K562 (cell line): ENCODE measurements at regions not wholly inside any gene's neighbourhood (a gene's known extent, or its start where the extent isn't known, plus 50 kb on each side); places are given as distances from the start of the nearest gene placed in this dataset.

Experiments
- BRF2 ChIP-seq: IDR thresholded peaks from 3 replicates; pipeline ENCODE4 v1.6.1; 2011; ENCODE audit warnings: borderline replicate concordance, mild to moderate bottlenecking; ENCODE audit not compliant: insufficient read length, insufficient read depth
- CBFA2T2 ChIP-seq: fragments of 450-650 bp; conservative IDR thresholded peaks from 2 replicates; pipeline ENCODE4 v1.6.1; 2017; ENCODE audit warnings: mild to moderate bottlenecking
- ETV1 ChIP-seq: fragments of 450-650 bp; conservative IDR thresholded peaks from 2 replicates; pipeline ENCODE4 v1.6.1; 2016; ENCODE audit warnings: missing genetic modification characterization, control low read depth, low read depth, missing compliant biosample characterization
- FOS ChIP-seq: IDR thresholded peaks from 3 replicates; pipeline ENCODE4 v1.6.1; 2011; ENCODE audit not compliant: insufficient read length; ENCODE audit errors: extremely low read depth
- FOSL1 ChIP-seq: fragments of 200-800 bp; sonication (Bioruptor generic); conservative IDR thresholded peaks from 2 replicates; pipeline ENCODE4 v1.6.1; 2016; ENCODE audit warnings: missing genetic modification characterization, missing compliant biosample characterization
- JUNB ChIP-seq: fragments of 450-650 bp; formaldehyde crosslinking; conservative IDR thresholded peaks from 2 replicates; pipeline ENCODE4 v1.4.0; 2020; ENCODE audit warnings: mild to moderate bottlenecking
- MAX ChIP-seq: sonication (generic); formaldehyde crosslinking; IDR thresholded peaks from 2 replicates; pipeline ENCODE4 v1.9.0; 2022; ENCODE audit warnings: mild to moderate bottlenecking, missing genetic modification reagents
- MYNN ChIP-seq, 2 experiments: sonication (generic); formaldehyde crosslinking in 1 of 2; IDR thresholded peaks; 2 replicates each; pipeline versions ENCODE4 v1.5.0 to v1.6.1; 2016 to 2020; ENCODE audit warnings: antibody characterized with exemption in 1 of 2, missing genetic modification reagents in 1 of 2
- NCOR1 ChIP-seq: fragments of 450-650 bp; IDR thresholded peaks from 2 replicates; pipeline ENCODE4 v1.6.1; 2016; ENCODE audit warnings: mild to moderate bottlenecking, moderate library complexity
- SREBF2 ChIP-seq: sonication (generic); formaldehyde crosslinking; IDR thresholded peaks from 2 replicates; pipeline ENCODE4 v1.4.0; 2020; ENCODE audit warnings: mild to moderate bottlenecking, missing genetic modification reagents
- SRSF7 ChIP-seq: fragments of 200-400 bp; formaldehyde crosslinking; optimal IDR thresholded peaks from 2 replicates; pipeline ENCODE3; 2017; ENCODE audit warnings: mild to moderate bottlenecking, low read depth, low read length
- STAG1 ChIP-seq: sonication (generic); formaldehyde crosslinking; IDR thresholded peaks from 2 replicates; pipeline ENCODE4 v1.5.0; 2020; ENCODE audit warnings: missing genetic modification reagents, borderline replicate concordance
- ZBED1 ChIP-seq: IDR thresholded peaks from 2 replicates; pipeline ENCODE4 v1.6.1; 2014
- ZNF184 ChIP-seq: sonication (generic); formaldehyde crosslinking; IDR thresholded peaks from 2 replicates; pipeline ENCODE4 v1.5.0; 2020; ENCODE audit warnings: missing genetic modification reagents
- ZNF347 ChIP-seq: fragments of 450-650 bp; formaldehyde crosslinking; IDR thresholded peaks from 2 replicates; pipeline ENCODE4 v1.4.0; 2020; ENCODE audit warnings: low read depth, mild to moderate bottlenecking, moderate library complexity
- TF ChIP-seq, protein P1 (sequence below): sonication (generic); formaldehyde crosslinking; IDR thresholded peaks from 2 replicates; pipeline ENCODE4 v1.8.0; 2022; ENCODE audit warnings: mild to moderate bottlenecking, missing genetic modification reagents
- TF ChIP-seq, protein P2 (sequence below): sonication (generic); formaldehyde crosslinking; IDR thresholded peaks from 2 replicates; pipeline ENCODE4 v1.8.1; 2023; ENCODE audit warnings: mild to moderate bottlenecking, missing genetic modification reagents
- TF ChIP-seq, protein P3 (sequence below): fragments of 450-650 bp; IDR thresholded peaks from 2 replicates; pipeline ENCODE4 v1.6.1; 2017; ENCODE audit warnings: mild to moderate bottlenecking, moderate library complexity

- TF ChIP-seq MAX (CRISPR knock-in tag), result no peak
- no peak for TF ChIP-seq FOS
- TF ChIP-seq, protein P1, sequence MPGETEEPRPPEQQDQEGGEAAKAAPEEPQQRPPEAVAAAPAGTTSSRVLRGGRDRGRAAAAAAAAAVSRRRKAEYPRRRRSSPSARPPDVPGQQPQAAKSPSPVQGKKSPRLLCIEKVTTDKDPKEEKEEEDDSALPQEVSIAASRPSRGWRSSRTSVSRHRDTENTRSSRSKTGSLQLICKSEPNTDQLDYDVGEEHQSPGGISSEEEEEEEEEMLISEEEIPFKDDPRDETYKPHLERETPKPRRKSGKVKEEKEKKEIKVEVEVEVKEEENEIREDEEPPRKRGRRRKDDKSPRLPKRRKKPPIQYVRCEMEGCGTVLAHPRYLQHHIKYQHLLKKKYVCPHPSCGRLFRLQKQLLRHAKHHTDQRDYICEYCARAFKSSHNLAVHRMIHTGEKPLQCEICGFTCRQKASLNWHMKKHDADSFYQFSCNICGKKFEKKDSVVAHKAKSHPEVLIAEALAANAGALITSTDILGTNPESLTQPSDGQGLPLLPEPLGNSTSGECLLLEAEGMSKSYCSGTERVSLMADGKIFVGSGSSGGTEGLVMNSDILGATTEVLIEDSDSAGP, result no peak
- 0 out of 2 replicates have a peak, but pooled peaks have one; percentile 52 for TF ChIP-seq FOSL1 (tag)
- TF ChIP-seq, protein P2, sequence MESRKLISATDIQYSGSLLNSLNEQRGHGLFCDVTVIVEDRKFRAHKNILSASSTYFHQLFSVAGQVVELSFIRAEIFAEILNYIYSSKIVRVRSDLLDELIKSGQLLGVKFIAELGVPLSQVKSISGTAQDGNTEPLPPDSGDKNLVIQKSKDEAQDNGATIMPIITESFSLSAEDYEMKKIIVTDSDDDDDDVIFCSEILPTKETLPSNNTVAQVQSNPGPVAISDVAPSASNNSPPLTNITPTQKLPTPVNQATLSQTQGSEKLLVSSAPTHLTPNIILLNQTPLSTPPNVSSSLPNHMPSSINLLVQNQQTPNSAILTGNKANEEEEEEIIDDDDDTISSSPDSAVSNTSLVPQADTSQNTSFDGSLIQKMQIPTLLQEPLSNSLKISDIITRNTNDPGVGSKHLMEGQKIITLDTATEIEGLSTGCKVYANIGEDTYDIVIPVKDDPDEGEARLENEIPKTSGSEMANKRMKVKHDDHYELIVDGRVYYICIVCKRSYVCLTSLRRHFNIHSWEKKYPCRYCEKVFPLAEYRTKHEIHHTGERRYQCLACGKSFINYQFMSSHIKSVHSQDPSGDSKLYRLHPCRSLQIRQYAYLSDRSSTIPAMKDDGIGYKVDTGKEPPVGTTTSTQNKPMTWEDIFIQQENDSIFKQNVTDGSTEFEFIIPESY (CRISPR knock-in tag), result no peak
- TF ChIP-seq JUNB (CRISPR knock-in tag), result no peak
- no peak for TF ChIP-seq STAG1 (CRISPR knock-in tag)
- peak; percentile 73 for TF ChIP-seq ETV1 (tag)
- no peak for TF ChIP-seq BRF2
- TF ChIP-seq, protein P3, sequence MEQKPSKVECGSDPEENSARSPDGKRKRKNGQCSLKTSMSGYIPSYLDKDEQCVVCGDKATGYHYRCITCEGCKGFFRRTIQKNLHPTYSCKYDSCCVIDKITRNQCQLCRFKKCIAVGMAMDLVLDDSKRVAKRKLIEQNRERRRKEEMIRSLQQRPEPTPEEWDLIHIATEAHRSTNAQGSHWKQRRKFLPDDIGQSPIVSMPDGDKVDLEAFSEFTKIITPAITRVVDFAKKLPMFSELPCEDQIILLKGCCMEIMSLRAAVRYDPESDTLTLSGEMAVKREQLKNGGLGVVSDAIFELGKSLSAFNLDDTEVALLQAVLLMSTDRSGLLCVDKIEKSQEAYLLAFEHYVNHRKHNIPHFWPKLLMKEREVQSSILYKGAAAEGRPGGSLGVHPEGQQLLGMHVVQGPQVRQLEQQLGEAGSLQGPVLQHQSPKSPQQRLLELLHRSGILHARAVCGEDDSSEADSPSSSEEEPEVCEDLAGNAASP, result no peak
- no peak for TF ChIP-seq ZNF347 (CRISPR knock-in tag)
- no peak for TF ChIP-seq SRSF7
- no peak for TF ChIP-seq ZBED1
- peak; percentile 93 for TF ChIP-seq CBFA2T2
- no peak for TF ChIP-seq ZNF184 (CRISPR knock-in tag)
- peak; percentile 65; the same call in 1 of the 2 replicates for TF ChIP-seq MYNN (IDR thresholded peaks at IDR 0.05)
- no peak for TF ChIP-seq MYNN (CRISPR knock-in tag; IDR thresholded peaks at IDR 0.05)
- no peak for TF ChIP-seq SREBF2 (CRISPR knock-in tag)
- peak; percentile 94 for TF ChIP-seq NCOR1
Measured at GRCh38 chr1:147377263-147378246, 135.1 kb downstream of the CHD1L start (continued).
